ENCODE measurements at regions not wholly inside any gene's neighbourhood (a gene's known extent, or its start where the extent isn't known, plus 50 kb on each side); places are given as distances from the start of the nearest gene placed in this dataset.

DNA sequence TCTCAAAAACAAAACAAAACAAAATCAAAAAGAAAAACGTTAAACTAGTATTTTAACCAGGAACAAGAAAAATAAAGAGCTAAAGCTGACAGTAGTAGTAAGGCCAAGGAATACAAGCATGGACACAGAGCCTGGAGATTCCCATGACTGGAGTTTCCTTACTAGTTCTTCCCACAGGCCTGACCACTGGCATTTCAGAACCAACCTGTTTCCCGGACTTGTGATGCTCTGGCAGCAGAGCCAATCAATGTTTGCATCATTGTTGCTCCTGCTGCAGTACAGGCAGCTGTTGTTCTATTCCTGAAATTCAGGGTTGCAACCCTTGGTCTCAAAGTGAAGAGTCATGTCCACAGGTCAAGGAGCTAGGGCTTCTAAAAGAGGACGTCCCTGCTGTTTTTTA lies 111.3 kb upstream of the WARS2 start (continued):
- TF ChIP-seq, protein P1, sequence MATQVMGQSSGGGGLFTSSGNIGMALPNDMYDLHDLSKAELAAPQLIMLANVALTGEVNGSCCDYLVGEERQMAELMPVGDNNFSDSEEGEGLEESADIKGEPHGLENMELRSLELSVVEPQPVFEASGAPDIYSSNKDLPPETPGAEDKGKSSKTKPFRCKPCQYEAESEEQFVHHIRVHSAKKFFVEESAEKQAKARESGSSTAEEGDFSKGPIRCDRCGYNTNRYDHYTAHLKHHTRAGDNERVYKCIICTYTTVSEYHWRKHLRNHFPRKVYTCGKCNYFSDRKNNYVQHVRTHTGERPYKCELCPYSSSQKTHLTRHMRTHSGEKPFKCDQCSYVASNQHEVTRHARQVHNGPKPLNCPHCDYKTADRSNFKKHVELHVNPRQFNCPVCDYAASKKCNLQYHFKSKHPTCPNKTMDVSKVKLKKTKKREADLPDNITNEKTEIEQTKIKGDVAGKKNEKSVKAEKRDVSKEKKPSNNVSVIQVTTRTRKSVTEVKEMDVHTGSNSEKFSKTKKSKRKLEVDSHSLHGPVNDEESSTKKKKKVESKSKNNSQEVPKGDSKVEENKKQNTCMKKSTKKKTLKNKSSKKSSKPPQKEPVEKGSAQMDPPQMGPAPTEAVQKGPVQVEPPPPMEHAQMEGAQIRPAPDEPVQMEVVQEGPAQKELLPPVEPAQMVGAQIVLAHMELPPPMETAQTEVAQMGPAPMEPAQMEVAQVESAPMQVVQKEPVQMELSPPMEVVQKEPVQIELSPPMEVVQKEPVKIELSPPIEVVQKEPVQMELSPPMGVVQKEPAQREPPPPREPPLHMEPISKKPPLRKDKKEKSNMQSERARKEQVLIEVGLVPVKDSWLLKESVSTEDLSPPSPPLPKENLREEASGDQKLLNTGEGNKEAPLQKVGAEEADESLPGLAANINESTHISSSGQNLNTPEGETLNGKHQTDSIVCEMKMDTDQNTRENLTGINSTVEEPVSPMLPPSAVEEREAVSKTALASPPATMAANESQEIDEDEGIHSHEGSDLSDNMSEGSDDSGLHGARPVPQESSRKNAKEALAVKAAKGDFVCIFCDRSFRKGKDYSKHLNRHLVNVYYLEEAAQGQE (IDR thresholded peaks at IDR 0.05; ENCODE audit: low read depth, low read length): no peak
- TF ChIP-seq, protein P2, sequence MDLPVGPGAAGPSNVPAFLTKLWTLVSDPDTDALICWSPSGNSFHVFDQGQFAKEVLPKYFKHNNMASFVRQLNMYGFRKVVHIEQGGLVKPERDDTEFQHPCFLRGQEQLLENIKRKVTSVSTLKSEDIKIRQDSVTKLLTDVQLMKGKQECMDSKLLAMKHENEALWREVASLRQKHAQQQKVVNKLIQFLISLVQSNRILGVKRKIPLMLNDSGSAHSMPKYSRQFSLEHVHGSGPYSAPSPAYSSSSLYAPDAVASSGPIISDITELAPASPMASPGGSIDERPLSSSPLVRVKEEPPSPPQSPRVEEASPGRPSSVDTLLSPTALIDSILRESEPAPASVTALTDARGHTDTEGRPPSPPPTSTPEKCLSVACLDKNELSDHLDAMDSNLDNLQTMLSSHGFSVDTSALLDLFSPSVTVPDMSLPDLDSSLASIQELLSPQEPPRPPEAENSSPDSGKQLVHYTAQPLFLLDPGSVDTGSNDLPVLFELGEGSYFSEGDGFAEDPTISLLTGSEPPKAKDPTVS (IDR thresholded peaks at IDR 0.05; ENCODE audit: low read depth, low read length): no peak
- TF ChIP-seq PAX5 (IDR thresholded peaks at IDR 0.05; ENCODE audit: borderline replicate concordance, low read depth, low read length) (no peak), ETV6 (conservative IDR thresholded peaks at IDR 0.05 in 1 of 2, IDR thresholded peaks at IDR 0.05 in 1 of 2; ENCODE audit: borderline replicate concordance in 1 of 2, low read depth in 1 of 2) (no peak), CBX3 (IDR thresholded peaks at IDR 0.05; ENCODE audit: borderline replicate concordance, low read depth) (no peak), ZNF217 (IDR thresholded peaks at IDR 0.05) (no peak)

DNA sequence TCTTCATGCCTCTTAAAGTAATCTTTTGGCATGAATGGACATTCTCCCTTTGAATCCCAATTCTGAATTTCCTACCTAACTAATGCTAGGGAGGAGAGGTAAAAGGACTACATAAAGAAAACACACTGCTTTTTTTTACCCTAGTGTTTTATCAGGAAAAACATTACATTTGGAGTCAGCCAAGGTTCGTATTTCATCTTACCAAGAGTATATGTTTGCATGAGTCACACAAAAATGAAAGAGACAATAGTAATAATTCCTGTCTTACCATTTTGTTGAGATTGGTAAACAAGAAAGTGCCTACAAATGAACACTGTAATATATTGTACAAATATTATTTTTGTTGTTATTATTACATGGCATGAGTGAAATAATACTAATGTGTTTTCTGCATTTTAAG lies 112.9 kb upstream of the WARS2 start:
- WGBS (ENCODE audit: insufficient coverage, insufficient replicate concordance, low lambda C conversion rate, missing lambda C conversion rate): 0% methylated on average over 1 of the region's 1 CpG
- ChIA-PET POLR2A (no interaction called here), CTCF (no interaction called here), RAD21 (ENCODE audit: unreplicated experiment) (no interaction called here), SMC1A (ENCODE audit: uncharacterized antibody, unreplicated experiment) (no interaction called here)
- H3K9ac ChIP-seq (ENCODE audit: control insufficient read depth, insufficient read depth, low read length): no peak overlapping the region
- DNase-seq (ENCODE audit: low read depth, low spot score) (no peak), ATAC-seq (no peak), FAIRE-seq (no peak)
- H3K27ac ChIP-seq (ENCODE audit: control insufficient read depth, insufficient read depth): no peak overlapping the region
- no TSS peak for BruUV-seq (replicated peaks)
- in situ Hi-C loops (cut with MboI) (no loop called here), intact Hi-C loops (cut with micrococcal nuclease; ENCODE audit: unreplicated experiment) (no loop called here)
- H4K20me1 ChIP-seq (ENCODE audit: control insufficient read depth, insufficient read depth): no peaks in the 10 kb centered on the region
- no peaks in the 10 kb centered on the region for H3K9me3 ChIP-seq (replicated peaks; ENCODE audit: control insufficient read depth, insufficient read depth, low read length)
- H2AFZ ChIP-seq (ENCODE audit: control insufficient read depth, low read depth, low read length): no peak overlapping the region
- no peak for TF ChIP-seq FOXM1 (IDR thresholded peaks at IDR 0.05; ENCODE audit: low read depth, low read length)
- TF ChIP-seq POU2F2 (IDR thresholded peaks at IDR 0.05; ENCODE audit: borderline replicate concordance, low read depth, low read length): no peak
- no peak for TF ChIP-seq POLR2AphosphoS5 (IDR thresholded peaks at IDR 0.05; ENCODE audit: low read length)
- no peak for TF ChIP-seq RBBP5 (conservative IDR thresholded peaks at IDR 0.05)
- TF ChIP-seq, protein P3, sequence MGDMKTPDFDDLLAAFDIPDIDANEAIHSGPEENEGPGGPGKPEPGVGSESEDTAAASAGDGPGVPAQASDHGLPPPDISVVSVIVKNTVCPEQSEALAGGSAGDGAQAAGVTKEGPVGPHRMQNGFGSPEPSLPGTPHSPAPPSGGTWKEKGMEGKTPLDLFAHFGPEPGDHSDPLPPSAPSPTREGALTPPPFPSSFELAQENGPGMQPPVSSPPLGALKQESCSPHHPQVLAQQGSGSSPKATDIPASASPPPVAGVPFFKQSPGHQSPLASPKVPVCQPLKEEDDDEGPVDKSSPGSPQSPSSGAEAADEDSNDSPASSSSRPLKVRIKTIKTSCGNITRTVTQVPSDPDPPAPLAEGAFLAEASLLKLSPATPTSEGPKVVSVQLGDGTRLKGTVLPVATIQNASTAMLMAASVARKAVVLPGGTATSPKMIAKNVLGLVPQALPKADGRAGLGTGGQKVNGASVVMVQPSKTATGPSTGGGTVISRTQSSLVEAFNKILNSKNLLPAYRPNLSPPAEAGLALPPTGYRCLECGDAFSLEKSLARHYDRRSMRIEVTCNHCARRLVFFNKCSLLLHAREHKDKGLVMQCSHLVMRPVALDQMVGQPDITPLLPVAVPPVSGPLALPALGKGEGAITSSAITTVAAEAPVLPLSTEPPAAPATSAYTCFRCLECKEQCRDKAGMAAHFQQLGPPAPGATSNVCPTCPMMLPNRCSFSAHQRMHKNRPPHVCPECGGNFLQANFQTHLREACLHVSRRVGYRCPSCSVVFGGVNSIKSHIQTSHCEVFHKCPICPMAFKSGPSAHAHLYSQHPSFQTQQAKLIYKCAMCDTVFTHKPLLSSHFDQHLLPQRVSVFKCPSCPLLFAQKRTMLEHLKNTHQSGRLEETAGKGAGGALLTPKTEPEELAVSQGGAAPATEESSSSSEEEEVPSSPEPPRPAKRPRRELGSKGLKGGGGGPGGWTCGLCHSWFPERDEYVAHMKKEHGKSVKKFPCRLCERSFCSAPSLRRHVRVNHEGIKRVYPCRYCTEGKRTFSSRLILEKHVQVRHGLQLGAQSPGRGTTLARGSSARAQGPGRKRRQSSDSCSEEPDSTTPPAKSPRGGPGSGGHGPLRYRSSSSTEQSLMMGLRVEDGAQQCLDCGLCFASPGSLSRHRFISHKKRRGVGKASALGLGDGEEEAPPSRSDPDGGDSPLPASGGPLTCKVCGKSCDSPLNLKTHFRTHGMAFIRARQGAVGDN (IDR thresholded peaks at IDR 0.05): no peak
- TF ChIP-seq, protein P4, sequence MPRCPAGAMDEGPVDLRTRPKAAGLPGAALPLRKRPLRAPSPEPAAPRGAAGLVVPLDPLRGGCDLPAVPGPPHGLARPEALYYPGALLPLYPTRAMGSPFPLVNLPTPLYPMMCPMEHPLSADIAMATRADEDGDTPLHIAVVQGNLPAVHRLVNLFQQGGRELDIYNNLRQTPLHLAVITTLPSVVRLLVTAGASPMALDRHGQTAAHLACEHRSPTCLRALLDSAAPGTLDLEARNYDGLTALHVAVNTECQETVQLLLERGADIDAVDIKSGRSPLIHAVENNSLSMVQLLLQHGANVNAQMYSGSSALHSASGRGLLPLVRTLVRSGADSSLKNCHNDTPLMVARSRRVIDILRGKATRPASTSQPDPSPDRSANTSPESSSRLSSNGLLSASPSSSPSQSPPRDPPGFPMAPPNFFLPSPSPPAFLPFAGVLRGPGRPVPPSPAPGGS (IDR thresholded peaks at IDR 0.05; ENCODE audit: borderline replicate concordance, insufficient read depth, low read depth, low read length, poor library complexity, severe bottlenecking): no peak
- no peak for TF ChIP-seq SRF (IDR thresholded peaks at IDR 0.05; ENCODE audit: low read depth in 2 of 2, low read length in 2 of 2)
- TF ChIP-seq HDGF (IDR thresholded peaks at IDR 0.05): no peak
- no peak overlapping the region for H3K4me3 ChIP-seq
- H3K36me3 ChIP-seq (ENCODE audit: control insufficient read depth in 2 of 2, insufficient read depth in 2 of 2, low read length in 1 of 2): no peaks in the 10 kb centered on the region
- H3K79me2 ChIP-seq (ENCODE audit: control insufficient read depth, insufficient read depth, low read length): no peaks in the 10 kb centered on the region
- no peaks in the 10 kb centered on the region for H3K4me1 ChIP-seq (ENCODE audit: control insufficient read depth, insufficient read depth, low read length)
- H3K4me2 ChIP-seq (ENCODE audit: control insufficient read depth, insufficient read depth): no peak overlapping the region
- no peaks in the 10 kb centered on the region for H3K27me3 ChIP-seq (replicated peaks in 1 of 2; ENCODE audit: control insufficient read depth in 2 of 2, insufficient read depth in 2 of 2, low read length in 1 of 2)

All from GM12878 (cell line).